Activated naive CD8-positive, alpha-beta T cell treated with anti-CD3 and anti-CD28 coated beads, Interleukin-2, amount 50 U/mL, for 24 hours (primary cell): ENCODE measurements at regions not wholly inside any gene's neighbourhood (a gene's known extent, or its start where the extent isn't known, plus 50 kb on each side); places are given as distances from the start of the nearest gene placed in this dataset.

Experiments
- ATAC-seq: fragments of 150-1000 bp; cut with Tn5 transposase; one replicate; pipeline ENCODE4 v1.10.0; 2021
- DNase-seq: peaks from one replicate; pipeline ENCODE4 v3.0.0; 2021
- H3K27ac Mint-ChIP-seq: one replicate; pipeline ENCODE4 v1.8.0; 2021; ENCODE audit warnings: mild to moderate bottlenecking, mixed read lengths
- H3K27me3 Mint-ChIP-seq: one replicate; pipeline ENCODE4 v1.8.0; 2021; ENCODE audit warnings: mixed read lengths
- H3K36me3 Mint-ChIP-seq: one replicate; pipeline ENCODE4 v1.8.0; 2021; ENCODE audit warnings: low read depth, mixed read lengths
- H3K4me1 Mint-ChIP-seq: one replicate; pipeline ENCODE4 v1.8.0; 2021; ENCODE audit warnings: mixed read lengths
- H3K4me3 Mint-ChIP-seq: one replicate; pipeline ENCODE4 v1.8.0; 2021; ENCODE audit warnings: mild to moderate bottlenecking, moderate library complexity, mixed read lengths
- H3K9me3 Mint-ChIP-seq: one replicate; pipeline ENCODE4 v1.8.0; 2021; ENCODE audit warnings: mixed read lengths

DNA sequence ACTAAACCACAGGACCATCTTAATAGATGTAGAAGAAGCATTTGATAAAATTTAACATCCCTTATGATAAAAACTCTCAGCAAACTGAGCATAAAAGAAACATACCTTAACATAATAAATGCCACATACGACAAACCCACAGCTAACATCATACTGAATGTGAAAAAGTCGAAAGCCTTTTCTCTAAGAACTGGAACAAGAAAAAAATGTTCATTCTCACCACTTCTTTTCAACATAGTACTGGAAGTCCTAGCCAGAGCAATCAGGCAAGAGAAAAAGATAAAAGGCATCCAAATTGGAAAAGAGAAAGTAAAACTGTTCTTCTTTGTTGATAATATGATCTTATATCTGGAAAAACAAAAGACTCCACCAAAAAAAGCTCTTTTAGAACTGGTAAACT lies 134.2 kb downstream of the RPL22L1 start:
- no peak overlapping the region for H3K4me3 Mint-ChIP-seq
- ATAC-seq (no peak), DNase-seq (no peak)
- no peaks in the 10 kb centered on the region for H3K9me3 Mint-ChIP-seq
- no peaks in the 10 kb centered on the region for H3K4me1 Mint-ChIP-seq
- no peak overlapping the region for H3K27ac Mint-ChIP-seq
- H3K27me3 Mint-ChIP-seq = peaks cover 22% of the 10 kb centered on the region
- no peaks in the 10 kb centered on the region for H3K36me3 Mint-ChIP-seq

DNA sequence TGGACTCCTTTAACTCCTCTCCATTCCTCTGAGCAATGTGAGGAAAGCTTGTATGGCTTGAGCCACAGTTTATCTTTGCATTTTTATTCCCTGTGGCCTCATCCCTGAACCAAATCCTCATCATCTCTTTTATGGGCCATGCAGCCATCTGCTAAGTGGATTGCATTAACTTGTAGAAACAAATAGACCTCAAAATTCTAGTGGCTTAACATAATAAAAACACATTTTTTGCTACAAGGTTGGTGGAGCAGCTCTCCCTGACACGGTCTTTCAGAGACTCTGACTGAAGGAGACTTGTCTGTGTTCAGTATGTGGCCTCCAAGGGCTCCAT lies 135.3 kb downstream of the RPL22L1 start:
- H3K4me1 Mint-ChIP-seq = no peaks in the 10 kb centered on the region
- H3K9me3 Mint-ChIP-seq = no peaks in the 10 kb centered on the region
- no peak overlapping the region for H3K27ac Mint-ChIP-seq
- DNase-seq (no peak), ATAC-seq (no peak)
- H3K36me3 Mint-ChIP-seq = no peaks in the 10 kb centered on the region
- peaks cover 24% of the 10 kb centered on the region for H3K27me3 Mint-ChIP-seq
- no peak overlapping the region for H3K4me3 Mint-ChIP-seq

DNA sequence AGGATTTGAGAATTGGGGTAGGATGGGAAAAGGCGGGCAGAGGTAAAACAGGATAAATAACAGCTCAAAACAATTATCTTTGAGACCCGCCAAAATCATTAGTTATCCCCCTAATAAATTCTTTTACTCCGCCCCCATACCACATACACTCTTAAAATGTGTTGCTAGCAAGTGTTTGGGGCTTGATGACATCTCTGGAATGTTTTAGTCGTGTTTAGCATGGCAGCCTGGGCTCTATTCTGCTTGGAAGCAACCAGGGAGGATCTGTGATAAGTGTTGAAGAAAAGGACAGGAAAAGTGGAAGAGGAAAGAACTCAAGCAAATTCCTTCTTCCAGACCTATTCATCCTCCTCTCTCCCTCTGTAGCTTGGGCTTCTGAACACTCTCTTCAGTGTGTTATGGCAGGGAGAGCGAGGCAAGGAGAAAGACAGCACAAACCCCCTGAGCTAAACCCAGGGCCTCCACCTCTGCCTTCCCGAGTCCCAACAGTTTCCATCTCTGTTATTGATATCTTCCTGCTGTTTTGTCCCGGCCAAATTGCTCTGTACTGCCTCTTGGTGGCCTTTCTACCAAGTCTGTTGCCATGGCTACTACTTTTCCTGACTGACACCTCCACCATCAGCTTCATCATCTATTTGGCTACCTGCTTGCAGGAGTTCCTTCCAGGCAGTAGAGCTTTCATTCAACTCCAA lies 135.8 kb downstream of the RPL22L1 start:
- Mint-ChIP-seq H3K27ac (no peak overlapping the region), H3K4me1 (no peaks in the 10 kb centered on the region), H3K36me3 (no peaks in the 10 kb centered on the region), H3K4me3 (no peak overlapping the region), H3K27me3 (peaks cover 24% of the 10 kb centered on the region), H3K9me3 (no peaks in the 10 kb centered on the region)
- DNase-seq (no peak), ATAC-seq (no peak)

DNA sequence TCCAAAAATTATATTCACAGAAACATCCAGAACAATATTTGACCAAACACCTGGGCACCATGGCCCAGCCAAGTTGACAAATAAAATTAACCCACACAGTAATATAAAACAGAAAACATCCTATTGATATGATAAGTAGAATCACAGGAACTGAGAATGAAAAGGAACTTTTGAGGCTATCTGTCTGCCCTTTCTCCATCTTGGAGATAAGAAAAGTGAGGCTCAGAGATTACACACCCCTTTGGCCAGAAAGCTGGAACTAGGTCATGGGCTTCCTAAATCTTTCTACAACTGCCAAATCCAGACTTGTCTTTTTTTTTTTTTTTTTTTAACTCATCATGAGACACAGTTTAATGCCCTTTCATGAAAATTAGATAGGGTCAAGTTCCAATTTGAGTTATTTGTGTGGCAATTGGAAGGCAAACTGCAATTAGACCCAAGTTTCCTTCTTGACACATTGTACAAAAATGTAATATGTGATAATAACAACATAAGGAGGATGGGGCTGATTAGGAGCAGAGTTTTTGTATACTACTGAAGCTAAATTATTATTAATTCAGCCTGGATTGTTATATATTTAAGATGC lies 137.2 kb downstream of the RPL22L1 start:
- DNase-seq = no peak
- no peak for ATAC-seq
- Mint-ChIP-seq H3K4me3 (no peak overlapping the region), H3K27me3 (peaks cover 22% of the 10 kb centered on the region), H3K27ac (no peak overlapping the region), H3K4me1 (no peaks in the 10 kb centered on the region), H3K36me3 (no peaks in the 10 kb centered on the region), H3K9me3 (no peaks in the 10 kb centered on the region)

DNA sequence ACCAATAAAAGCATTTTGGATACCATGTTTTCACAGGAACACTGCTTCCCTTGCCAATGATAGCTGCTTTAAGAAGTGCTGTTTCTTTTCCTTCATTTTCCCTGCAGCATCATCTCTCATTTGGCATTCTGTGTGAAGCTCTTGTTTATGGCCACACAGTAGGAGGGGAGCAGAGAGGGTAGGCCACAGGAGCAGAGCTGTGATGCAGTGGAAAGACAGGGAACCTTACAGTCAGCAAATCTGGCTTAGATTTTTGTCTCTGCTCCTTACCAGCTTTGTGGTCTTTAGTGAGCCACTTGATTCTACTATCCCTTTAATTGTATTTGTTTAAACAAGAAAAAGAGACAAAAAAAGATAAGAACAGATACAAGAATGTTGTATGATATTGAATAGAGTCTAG lies 138.7 kb downstream of the RPL22L1 start:
- peaks cover 20% of the 10 kb centered on the region for H3K27me3 Mint-ChIP-seq
- no peak for ATAC-seq
- no peak overlapping the region for H3K4me3 Mint-ChIP-seq
- H3K36me3 Mint-ChIP-seq = no peaks in the 10 kb centered on the region
- no peaks in the 10 kb centered on the region for H3K4me1 Mint-ChIP-seq
- H3K27ac Mint-ChIP-seq = no peak overlapping the region
- H3K9me3 Mint-ChIP-seq = no peaks in the 10 kb centered on the region
- DNase-seq = no peak

DNA sequence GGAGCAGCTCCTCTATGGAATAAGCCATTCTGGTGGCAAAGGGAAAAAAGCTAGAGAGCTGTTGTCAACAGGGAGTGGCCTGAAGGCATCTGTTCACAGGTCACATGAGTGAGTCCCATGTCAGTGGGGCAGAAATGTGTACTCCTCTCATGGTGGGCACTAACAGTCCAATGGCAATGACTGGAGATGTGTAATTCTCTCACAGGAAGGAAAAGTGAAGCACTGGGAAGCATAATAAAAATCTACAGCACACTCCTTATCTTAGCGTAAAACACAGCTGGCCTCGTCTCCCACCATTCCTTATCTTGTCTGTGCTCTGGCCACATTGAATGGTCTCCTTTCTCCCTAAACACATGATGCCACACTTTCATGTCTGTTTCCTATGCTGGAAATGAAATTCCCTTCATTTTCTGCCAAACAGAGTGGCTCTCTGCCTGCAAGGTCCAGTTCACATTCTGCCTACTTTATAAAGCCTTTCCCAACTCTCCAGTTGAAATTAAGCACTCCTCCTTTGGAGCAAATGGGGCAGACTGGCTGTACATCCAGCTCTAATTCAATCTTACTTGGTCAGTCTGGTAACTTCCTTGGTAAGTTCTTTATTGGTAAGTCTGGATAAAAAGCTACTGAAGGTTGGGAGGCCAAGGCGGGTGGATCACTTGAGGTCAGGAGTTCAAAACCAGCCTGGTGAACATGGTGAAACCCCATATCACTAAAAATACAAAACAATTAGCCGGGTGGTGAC lies 139.8 kb downstream of the RPL22L1 start:
- ATAC-seq (no peak), DNase-seq (no peak)
- H3K36me3 Mint-ChIP-seq = no peaks in the 10 kb centered on the region
- H3K4me3 Mint-ChIP-seq = no peak overlapping the region
- H3K27ac Mint-ChIP-seq = no peak overlapping the region
- H3K9me3 Mint-ChIP-seq = no peaks in the 10 kb centered on the region
- H3K4me1 Mint-ChIP-seq = no peaks in the 10 kb centered on the region
- H3K27me3 Mint-ChIP-seq = peaks cover 15% of the 10 kb centered on the region

DNA sequence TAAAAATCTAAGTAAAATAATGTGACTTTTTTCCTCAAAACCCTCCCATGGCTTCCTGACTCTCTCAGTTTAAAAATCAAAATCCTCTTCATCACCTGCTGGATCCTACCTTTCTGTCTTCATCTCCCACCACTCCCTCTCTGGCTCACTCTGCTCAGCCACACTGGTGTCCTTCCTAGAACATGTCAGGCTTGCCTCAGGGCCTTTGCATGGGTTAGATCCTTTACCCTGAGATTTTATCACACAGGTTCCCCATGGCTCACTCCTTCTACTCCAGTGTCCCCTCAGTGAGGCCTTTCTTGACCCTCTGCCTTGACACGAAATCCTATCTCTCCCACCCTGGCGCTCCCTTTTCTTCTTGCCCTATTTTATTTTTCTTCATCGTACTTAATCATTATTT lies 141.8 kb downstream of the RPL22L1 start:
- H3K9me3 Mint-ChIP-seq = no peaks in the 10 kb centered on the region
- H3K4me3 Mint-ChIP-seq = no peak overlapping the region
- DNase-seq = no peak
- ATAC-seq = no peak
- no peaks in the 10 kb centered on the region for H3K36me3 Mint-ChIP-seq
- no peaks in the 10 kb centered on the region for H3K4me1 Mint-ChIP-seq
- H3K27me3 Mint-ChIP-seq = peaks cover 11% of the 10 kb centered on the region
- H3K27ac Mint-ChIP-seq = no peak overlapping the region

DNA sequence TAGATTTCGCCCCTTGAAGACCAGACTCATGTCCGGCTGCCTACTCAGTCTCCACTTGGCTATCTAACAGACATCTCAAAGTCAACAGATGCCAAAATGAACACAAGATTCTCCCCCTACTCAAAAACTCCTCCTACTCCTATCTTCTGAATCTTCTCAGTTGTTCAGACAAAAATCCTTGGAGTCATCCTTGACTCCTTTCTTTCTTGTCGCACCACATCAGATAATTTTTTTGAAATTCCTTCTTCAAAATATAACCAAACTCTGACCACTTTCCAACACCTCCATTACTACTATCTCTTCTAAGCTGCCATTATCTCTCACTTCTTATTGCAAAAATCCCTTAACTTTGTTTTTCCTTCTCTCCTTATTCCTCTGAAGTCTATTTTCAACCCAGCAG lies 141.9 kb upstream of the SLC7A14 start:
- ATAC-seq = no peak
- no peaks in the 10 kb centered on the region for H3K9me3 Mint-ChIP-seq
- no peak for DNase-seq
- H3K36me3 Mint-ChIP-seq = no peaks in the 10 kb centered on the region
- no peak overlapping the region for H3K4me3 Mint-ChIP-seq
- peaks cover 11% of the 10 kb centered on the region for H3K27me3 Mint-ChIP-seq
- H3K27ac Mint-ChIP-seq = no peak overlapping the region
- no peaks in the 10 kb centered on the region for H3K4me1 Mint-ChIP-seq

DNA sequence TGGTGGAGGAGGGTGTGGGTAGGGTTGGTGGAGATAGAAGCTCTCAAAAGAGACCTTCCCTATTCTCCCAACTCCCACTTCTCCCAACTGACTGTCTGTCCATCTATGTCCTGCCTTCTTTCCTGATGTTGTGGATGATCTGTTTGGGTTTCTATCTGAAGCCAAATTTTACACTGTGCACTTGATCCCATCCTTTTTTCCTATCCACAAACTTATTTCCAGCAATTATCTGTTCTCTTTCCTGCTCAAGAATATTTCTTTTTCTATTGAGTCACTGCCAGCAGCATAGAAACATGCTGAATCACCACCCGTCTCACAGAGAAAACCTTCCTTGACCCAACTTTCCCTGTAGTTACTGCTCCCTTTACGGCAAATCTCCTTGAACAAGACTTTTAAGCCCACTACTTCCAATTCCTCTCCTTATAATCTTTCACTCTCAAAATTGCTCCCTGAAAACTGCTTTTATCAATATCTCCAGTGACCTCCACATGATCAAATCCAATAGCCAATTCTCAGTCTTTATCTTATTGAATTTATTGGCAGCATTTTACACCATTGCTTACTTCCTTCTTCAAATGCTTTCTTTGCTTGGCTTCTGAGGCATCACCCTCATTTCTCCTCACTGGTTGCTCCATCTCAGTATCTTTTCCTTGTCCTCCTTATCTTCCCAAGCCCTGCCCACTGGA lies 141.2 kb upstream of the SLC7A14 start:
- Mint-ChIP-seq H3K9me3 (no peaks in the 10 kb centered on the region), H3K36me3 (no peaks in the 10 kb centered on the region), H3K27me3 (peaks cover 7% of the 10 kb centered on the region), H3K4me1 (no peaks in the 10 kb centered on the region), H3K4me3 (no peak overlapping the region), H3K27ac (no peak overlapping the region)
- ATAC-seq = no peak
- DNase-seq = no peak

DNA sequence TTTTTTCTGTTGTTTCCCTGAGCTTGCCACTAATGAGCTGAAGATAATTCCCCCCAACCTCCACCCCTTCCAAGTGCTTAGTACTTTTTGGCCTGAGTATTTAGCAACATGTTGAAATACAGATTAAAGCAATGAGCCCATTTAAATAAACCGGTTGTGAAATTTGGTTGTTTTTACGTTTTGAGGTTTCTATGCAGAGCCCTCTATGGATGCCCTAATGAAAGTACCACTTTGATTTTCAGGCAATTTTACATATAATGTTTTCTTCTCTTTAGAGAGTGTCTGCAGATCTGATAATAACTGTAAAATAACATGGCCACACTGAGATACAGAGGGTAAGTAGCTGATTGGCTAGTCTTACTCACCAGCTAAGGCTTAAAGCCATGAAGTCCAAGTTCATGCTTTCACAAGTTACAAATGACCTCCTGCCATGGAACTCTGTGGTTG lies 139.4 kb upstream of the SLC7A14 start:
- H3K27me3 Mint-ChIP-seq = peaks cover 12% of the 10 kb centered on the region
- no peak overlapping the region for H3K4me3 Mint-ChIP-seq
- ATAC-seq (no peak), DNase-seq (no peak)
- H3K4me1 Mint-ChIP-seq = no peaks in the 10 kb centered on the region
- H3K9me3 Mint-ChIP-seq = no peaks in the 10 kb centered on the region
- no peaks in the 10 kb centered on the region for H3K36me3 Mint-ChIP-seq
- H3K27ac Mint-ChIP-seq = no peak overlapping the region

DNA sequence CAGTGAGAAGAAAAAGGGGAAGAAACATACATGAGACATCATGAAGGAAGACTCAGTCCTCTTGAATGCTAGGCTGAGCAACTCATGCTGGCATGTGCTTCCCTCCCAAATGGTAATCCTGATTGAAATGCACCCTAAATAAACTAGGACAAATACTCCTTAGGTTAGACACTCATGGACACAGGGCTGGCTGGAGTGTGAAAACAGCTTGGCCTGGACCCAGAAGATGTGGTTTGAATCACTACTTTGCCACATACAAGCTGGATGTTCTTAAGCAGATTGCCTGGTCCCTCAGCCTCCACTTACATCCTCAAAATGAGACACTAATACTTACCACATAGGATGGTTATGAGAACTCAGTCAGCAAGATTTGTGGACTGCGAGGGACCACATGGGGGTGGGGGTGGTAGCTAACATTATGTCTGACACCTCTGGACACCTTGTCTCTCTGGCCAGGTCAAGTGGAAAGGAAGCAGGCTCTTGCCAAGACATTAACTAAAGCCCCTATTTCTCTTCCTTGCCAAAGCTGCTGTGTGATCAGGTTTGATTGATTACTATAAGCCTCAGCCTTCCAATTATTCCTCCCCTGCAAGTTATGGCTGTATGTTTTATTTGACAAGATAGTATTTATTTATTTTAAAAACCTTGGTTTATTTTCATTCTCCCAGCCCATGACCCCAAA lies 138.9 kb upstream of the SLC7A14 start:
- Mint-ChIP-seq H3K9me3 (no peaks in the 10 kb centered on the region), H3K27ac (no peak overlapping the region), H3K27me3 (peaks cover 8% of the 10 kb centered on the region), H3K4me1 (no peaks in the 10 kb centered on the region), H3K4me3 (no peak overlapping the region), H3K36me3 (no peaks in the 10 kb centered on the region)
- ATAC-seq = no peak
- no peak for DNase-seq

DNA sequence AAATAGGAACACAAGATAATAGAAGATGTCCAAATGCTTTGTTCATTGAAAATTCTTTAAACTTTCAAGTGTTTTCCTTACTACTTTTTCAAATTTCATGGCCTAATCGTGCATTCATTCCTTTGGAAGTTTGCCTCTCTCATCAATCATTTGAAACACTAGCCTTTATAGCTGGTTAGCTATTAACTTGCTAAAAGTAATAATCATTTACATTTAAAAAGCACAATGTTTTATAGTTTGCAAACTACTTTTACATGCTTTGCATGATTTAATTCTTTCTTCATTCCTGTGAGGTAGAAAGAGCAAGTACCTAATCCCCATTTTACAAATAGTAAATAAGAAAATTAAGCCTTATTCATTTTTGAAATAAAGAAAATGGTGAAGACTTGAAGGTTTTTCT lies 137.4 kb upstream of the SLC7A14 start:
- Mint-ChIP-seq H3K36me3 (no peaks in the 10 kb centered on the region), H3K4me3 (no peak overlapping the region)
- no peak for DNase-seq

DNA sequence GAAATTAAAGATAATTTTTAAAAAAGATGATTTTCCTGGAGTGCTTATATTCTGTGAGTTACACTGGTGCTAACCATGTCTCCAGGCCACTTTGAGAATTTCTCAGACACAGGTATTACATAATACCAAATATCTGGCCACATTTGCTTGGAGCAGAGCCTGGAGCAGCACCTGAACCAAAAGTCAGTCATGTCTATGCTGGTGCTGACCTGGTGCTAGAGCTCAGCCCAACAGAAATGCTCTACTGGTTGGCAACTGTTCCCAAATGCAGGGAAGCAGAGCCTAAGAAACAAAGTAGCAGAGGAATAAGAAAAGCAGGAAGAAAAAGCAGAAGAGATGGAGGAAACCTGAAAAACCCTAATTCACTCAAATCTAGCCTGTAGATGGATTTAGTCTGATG lies 135.7 kb upstream of the SLC7A14 start:
- Mint-ChIP-seq H3K27ac (no peak overlapping the region), H3K4me1 (no peaks in the 10 kb centered on the region), H3K27me3 (peaks cover 22% of the 10 kb centered on the region), H3K36me3 (no peaks in the 10 kb centered on the region), H3K9me3 (peaks cover 7% of the 10 kb centered on the region), H3K4me3 (no peak overlapping the region)
- no peak for DNase-seq
- no peak for ATAC-seq

More for the DNA sequence above, 137.4 kb upstream of the SLC7A14 start:
- H3K27ac Mint-ChIP-seq = no peak overlapping the region
- H3K27me3 Mint-ChIP-seq = peaks cover 13% of the 10 kb centered on the region
- no peaks in the 10 kb centered on the region for H3K4me1 Mint-ChIP-seq
- peaks cover 7% of the 10 kb centered on the region for H3K9me3 Mint-ChIP-seq
- ATAC-seq = no peak

DNA sequence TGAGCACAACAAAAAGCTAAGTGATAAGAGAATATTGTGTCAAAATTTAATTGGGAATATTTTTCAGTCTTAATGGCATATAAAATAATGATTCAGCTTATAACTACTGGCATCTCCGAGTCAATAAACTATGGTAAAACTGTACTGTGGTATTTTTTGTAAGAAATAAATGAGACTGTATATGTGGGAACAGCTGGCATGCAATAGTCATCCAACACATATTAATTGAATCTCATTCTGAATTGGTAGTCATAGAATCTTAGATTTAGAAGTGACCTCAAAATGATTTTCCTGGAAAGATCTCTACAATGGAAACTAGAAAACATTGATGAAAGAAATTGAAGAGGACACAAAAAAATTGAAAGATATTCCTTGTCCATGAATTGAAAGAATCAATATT lies 133.4 kb upstream of the SLC7A14 start:
- H3K27me3 Mint-ChIP-seq = peaks cover 35% of the 10 kb centered on the region
- H3K4me1 Mint-ChIP-seq = no peaks in the 10 kb centered on the region
- DNase-seq (no peak), ATAC-seq (no peak)
- H3K36me3 Mint-ChIP-seq = no peaks in the 10 kb centered on the region
- H3K27ac Mint-ChIP-seq = no peak overlapping the region
- H3K9me3 Mint-ChIP-seq = peaks cover 11% of the 10 kb centered on the region
- no peak overlapping the region for H3K4me3 Mint-ChIP-seq
